K562 (cell line): ENCODE measurements at regions not wholly inside any gene's neighbourhood (a gene's known extent, or its start where the extent isn't known, plus 50 kb on each side); places are given as distances from the start of the nearest gene placed in this dataset.

Experiments
- ATAC-seq: fragments of 200-7000 bp; cut with Tn5 transposase; 3 replicates; pipeline ENCODE4 v1.9.1; 2020; ENCODE audit warnings: moderate library complexity
- BruUV-seq: library from RNA; stranded (reverse); fragments of 400-500 nt; replicated peaks from 2 replicates; lab custom pipeline; 2021; lab: Mats Ljungman, UMichigan
- CTCF ChIA-PET: fragments of 300-600 bp; formaldehyde crosslinking; extraction: SDS; loops from one replicate; lab custom pipeline; 2021; ENCODE audit warnings: low intra/inter-chr PET ratio; lab: Yijun Ruan, JAX
- POLR2A ChIA-PET: fragments of 300-600, 350-650 bp; sonication (Branson Sonifier 250); formaldehyde crosslinking; extraction: SDS; loops from one replicate; lab custom pipeline; 2021; ENCODE audit warnings: antibody characterized with exemption, inconsistent platforms; lab: Yijun Ruan, JAX
- DNase-seq, 4 experiments: peaks; one replicate each; pipeline versions ENCODE4 v3.0.0 to v3.0.0-alpha.2; 2011 to 2018; ENCODE audit warnings: low spot score in 3 of 4, mixed read lengths in 3 of 4; ENCODE audit errors: extremely low read depth in 1 of 4
- FAIRE-seq: peaks from 2 replicates; lab custom pipeline; 2011; peaks lifted over from hg19 to GRCh38; lab: Jason Lieb, UNC
- H2AFZ ChIP-seq: 2 replicates; pipeline ENCODE4 v1.6.0; 2011; ENCODE audit warnings: low read depth, low read length, control low read depth, inconsistent platforms
- H3K27ac ChIP-seq: fragments of 200-600 bp; 3 replicates; pipeline ENCODE4 v1.8.0; 2011; ENCODE audit warnings: low read depth, mild to moderate bottlenecking, control low read depth, inconsistent platforms, low read length, moderate library complexity, mixed read lengths; ENCODE audit errors: extremely low read depth
- H3K27me3 ChIP-seq, 2 experiments: fragments of 300-600 bp in 1 of 2; 2 replicates in 1 of 2; 3 replicates in 1 of 2; pipeline versions ENCODE4 v1.6.0 to v1.8.0; 2011; ENCODE audit warnings: inconsistent platforms in 2 of 2, low read length in 2 of 2, mild to moderate bottlenecking in 1 of 2, mixed read lengths in 1 of 2, moderate library complexity in 1 of 2; ENCODE audit not compliant: control insufficient read depth in 2 of 2, insufficient read depth in 2 of 2
- H3K36me3 ChIP-seq: fragments of 300-600 bp; 3 replicates; pipeline ENCODE4 v1.8.0; 2011; ENCODE audit warnings: mild to moderate bottlenecking, low read length, inconsistent platforms; ENCODE audit not compliant: control insufficient read depth, insufficient read depth
- H3K4me1 ChIP-seq, 2 experiments: fragments of 200-600 bp in 1 of 2; replicated peaks in 1 of 2; 2 replicates in 1 of 2; 3 replicates in 1 of 2; pipeline versions ENCODE4 v1.5.1 to v1.8.0; 2011; ENCODE audit warnings: inconsistent platforms in 2 of 2, low read length in 2 of 2, mild to moderate bottlenecking in 1 of 2, mixed read lengths in 1 of 2, moderate library complexity in 1 of 2; ENCODE audit not compliant: control insufficient read depth in 2 of 2, insufficient read depth in 2 of 2
- H3K4me2 ChIP-seq: 2 replicates; pipeline ENCODE4 v1.6.1; 2011; ENCODE audit warnings: low read length, control low read depth, inconsistent platforms, mixed read lengths; ENCODE audit not compliant: insufficient read depth
- H3K4me3 ChIP-seq: fragments of 200-600 bp; sonication (generic), shearing (Covaris generic); 2 replicates; pipeline ENCODE4 v1.5.1; 2016; ENCODE audit warnings: control low read depth, inconsistent platforms
- H3K79me2 ChIP-seq: fragments of 200-600 bp; 3 replicates; pipeline ENCODE4 v1.8.0; 2011; ENCODE audit warnings: low read length, inconsistent platforms; ENCODE audit not compliant: control insufficient read depth, insufficient read depth
- H3K9ac ChIP-seq, 2 experiments: 2 replicates each; pipeline versions ENCODE4 v1.6.0 to v1.6.1; 2011; ENCODE audit warnings: low read depth in 2 of 2, low read length in 2 of 2, control low read depth in 1 of 2, inconsistent platforms in 1 of 2, mild to moderate bottlenecking in 1 of 2, mixed read lengths in 1 of 2; ENCODE audit not compliant: insufficient read depth in 1 of 2
- H3K9me1 ChIP-seq: one replicate; pipeline ENCODE4 v1.6.0; 2011; ENCODE audit warnings: inconsistent platforms, mild to moderate bottlenecking, low read length, moderate library complexity; ENCODE audit not compliant: control insufficient read depth, insufficient read depth
- H3K9me3 ChIP-seq: replicated peaks from 2 replicates; pipeline ENCODE4 v1.5.1; 2011; ENCODE audit warnings: low read depth, low read length, inconsistent platforms; ENCODE audit not compliant: control insufficient read depth, insufficient read depth
- H4K20me1 ChIP-seq: replicated peaks from 2 replicates; pipeline ENCODE4 v1.6.1; 2011; ENCODE audit warnings: low read length, inconsistent platforms, mixed read lengths; ENCODE audit not compliant: control insufficient read depth, insufficient read depth
- CCNT2 ChIP-seq: IDR thresholded peaks from 2 replicates; pipeline ENCODE4 v1.6.1; 2011; ENCODE audit warnings: borderline replicate concordance, low read depth, mild to moderate bottlenecking, moderate library complexity, mixed read lengths, low read length; ENCODE audit not compliant: insufficient read length; ENCODE audit errors: extremely low read depth
- NR1H2 ChIP-seq: sonication (generic); formaldehyde crosslinking; IDR thresholded peaks from 2 replicates; pipeline ENCODE4 v1.4.0; 2020; ENCODE audit warnings: mild to moderate bottlenecking, missing genetic modification reagents
- PCBP2 ChIP-seq: fragments of 200-400 bp; formaldehyde crosslinking; IDR thresholded peaks from 2 replicates; pipeline ENCODE4 v1.6.1; 2018; ENCODE audit warnings: low read length, low read depth, mild to moderate bottlenecking, moderate library complexity; ENCODE audit not compliant: poor library complexity, severe bottlenecking
- SNIP1 ChIP-seq: fragments of 450-650 bp; IDR thresholded peaks from 2 replicates; pipeline ENCODE4 v1.7.1; 2017; ENCODE audit warnings: low read depth, mild to moderate bottlenecking
- SREBF1 ChIP-seq: fragments of 150-350 bp; IDR thresholded peaks from 2 replicates; pipeline ENCODE4 v1.6.1; 2014; ENCODE audit warnings: antibody characterized with exemption, low read depth, low read length, borderline replicate concordance
- SRF ChIP-seq, 2 experiments: fragments of 250-450, 450-650 bp in 1 of 2; sonication (Bioruptor Pico) in 1 of 2; sonication (generic) in 1 of 2; formaldehyde crosslinking; IDR thresholded peaks; 2 replicates each; pipeline versions ENCODE4 v1.5.0 to v1.5.1; 2020 to 2022; ENCODE audit warnings: mild to moderate bottlenecking in 1 of 2, missing genetic modification reagents in 1 of 2
- SRSF7 ChIP-seq: fragments of 200-400 bp; formaldehyde crosslinking; optimal IDR thresholded peaks from 2 replicates; pipeline ENCODE3; 2017; ENCODE audit warnings: mild to moderate bottlenecking, low read depth, low read length
- TBL1XR1 ChIP-seq, 2 experiments: IDR thresholded peaks; 2 replicates each; pipeline ENCODE4 v1.6.1; 2012; ENCODE audit warnings: improper control_type of control experiment in 2 of 2, low read length in 2 of 2, mild to moderate bottlenecking in 1 of 2
- ZNF551 ChIP-seq: fragments of 250-450 bp; sonication (Bioruptor Pico); IDR thresholded peaks from 2 replicates; pipeline ENCODE4 v1.5.0; 2021; ENCODE audit warnings: mild to moderate bottlenecking, moderate library complexity
- ZNF668 ChIP-seq: fragments of 250-450 bp; sonication (Bioruptor Pico); IDR thresholded peaks from 2 replicates; pipeline ENCODE4 v1.8.0; 2022; ENCODE audit warnings: mild to moderate bottlenecking, inconsistent platforms
- WGBS: fragments of 100-300 bp; shearing (Covaris generic); methylation state at CpG from one replicate; pipeline ENCODE4 v1.1.6; 2016; ENCODE audit warnings: low coverage, mixed read lengths; ENCODE audit not compliant: insufficient coverage; ENCODE audit errors: missing lambda C conversion rate; 5-methylcytosine and 5-hydroxymethylcytosine counted together
- in situ Hi-C: fragments of 300-500 bp; cut with MboI; formaldehyde crosslinking; loops from 4 replicates; pipeline ENCODE4 v1.15.0; 2018; ENCODE audit warnings: inconsistent platforms, mixed read lengths
- intact Hi-C: fragments of 100-400 bp; cut with micrococcal nuclease; formaldehyde crosslinking; loops from 2 replicates; pipeline ENCODE4 v1.14.2; 2022
- TF ChIP-seq, protein P1 (sequence below): fragments of 450-650 bp; IDR thresholded peaks from 2 replicates; pipeline ENCODE4 v1.6.1; 2017; ENCODE audit warnings: mild to moderate bottlenecking, moderate library complexity
- TF ChIP-seq, protein P2 (sequence below), 2 experiments: IDR thresholded peaks in 1 of 2; conservative IDR thresholded peaks in 1 of 2; 2 replicates each; pipeline ENCODE4 v1.6.1; 2016; ENCODE audit warnings: low read depth in 2 of 2, mild to moderate bottlenecking in 1 of 2, missing compliant biosample characterization in 1 of 2, missing genetic modification characterization in 1 of 2, moderate library complexity in 1 of 2
- TF ChIP-seq, protein P3 (sequence below): fragments of 250-450 bp; sonication (Bioruptor Pico); IDR thresholded peaks from 2 replicates; pipeline ENCODE4 v1.5.0; 2020; ENCODE audit warnings: mild to moderate bottlenecking
- TF ChIP-seq, protein P4 (sequence below): fragments of 250-450 bp; sonication (Bioruptor Pico); IDR thresholded peaks from 2 replicates; pipeline ENCODE4 v1.4.0; 2020; ENCODE audit warnings: mild to moderate bottlenecking, moderate library complexity

DNA sequence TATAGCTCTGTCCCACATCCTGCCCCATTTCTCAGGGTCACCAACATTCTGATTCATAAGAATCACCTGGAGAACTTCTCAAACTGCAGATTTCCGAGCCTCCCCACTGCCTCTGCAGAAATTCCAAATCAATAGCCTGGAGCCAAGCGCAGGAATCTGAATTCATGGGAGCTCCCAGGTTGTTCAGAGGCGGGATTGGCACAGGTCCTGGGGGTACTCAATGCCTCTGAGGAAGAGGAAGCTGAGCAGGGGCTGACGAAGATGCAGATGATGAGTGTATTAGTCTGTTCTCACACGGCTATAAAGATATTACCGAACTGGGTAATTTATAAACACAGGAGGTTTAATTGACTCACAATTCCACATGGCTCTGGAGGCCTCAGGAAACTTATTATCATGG, 455.5 kb downstream of the MATN1 start:
- intact Hi-C loops, result no loop called here
- no peaks in the 10 kb centered on the region for H3K79me2 ChIP-seq
- BruUV-seq, result no TSS peak
- H4K20me1 ChIP-seq, result no peaks in the 10 kb centered on the region
- no peaks in the 10 kb centered on the region for H3K4me1 ChIP-seq
- no peak overlapping the region for H2AFZ ChIP-seq
- no peak overlapping the region for H3K4me2 ChIP-seq
- in situ Hi-C loops, result no loop called here
- no peak overlapping the region for H3K9ac ChIP-seq
- WGBS, result 0% methylated on average over 6 of the region's 6 CpGs
- H3K36me3 ChIP-seq, result no peaks in the 10 kb centered on the region
- no peaks in the 10 kb centered on the region for H3K9me3 ChIP-seq
- CTCF ChIA-PET, result no interaction called here
- FAIRE-seq, result no peak
- no peak for ATAC-seq
- DNase-seq, result no peak
- no peak overlapping the region for H3K4me3 ChIP-seq
- no peak overlapping the region for H3K27ac ChIP-seq
- TF ChIP-seq PCBP2, result no peak
- TF ChIP-seq, protein P1, sequence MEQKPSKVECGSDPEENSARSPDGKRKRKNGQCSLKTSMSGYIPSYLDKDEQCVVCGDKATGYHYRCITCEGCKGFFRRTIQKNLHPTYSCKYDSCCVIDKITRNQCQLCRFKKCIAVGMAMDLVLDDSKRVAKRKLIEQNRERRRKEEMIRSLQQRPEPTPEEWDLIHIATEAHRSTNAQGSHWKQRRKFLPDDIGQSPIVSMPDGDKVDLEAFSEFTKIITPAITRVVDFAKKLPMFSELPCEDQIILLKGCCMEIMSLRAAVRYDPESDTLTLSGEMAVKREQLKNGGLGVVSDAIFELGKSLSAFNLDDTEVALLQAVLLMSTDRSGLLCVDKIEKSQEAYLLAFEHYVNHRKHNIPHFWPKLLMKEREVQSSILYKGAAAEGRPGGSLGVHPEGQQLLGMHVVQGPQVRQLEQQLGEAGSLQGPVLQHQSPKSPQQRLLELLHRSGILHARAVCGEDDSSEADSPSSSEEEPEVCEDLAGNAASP, result no peak
- no peak for TF ChIP-seq ZNF551 (CRISPR knock-in tag)
- no peak for TF ChIP-seq CCNT2
- TF ChIP-seq SNIP1, result no peak
- no peak for TF ChIP-seq ZNF668 (CRISPR knock-in tag)
- TF ChIP-seq, protein P2, sequence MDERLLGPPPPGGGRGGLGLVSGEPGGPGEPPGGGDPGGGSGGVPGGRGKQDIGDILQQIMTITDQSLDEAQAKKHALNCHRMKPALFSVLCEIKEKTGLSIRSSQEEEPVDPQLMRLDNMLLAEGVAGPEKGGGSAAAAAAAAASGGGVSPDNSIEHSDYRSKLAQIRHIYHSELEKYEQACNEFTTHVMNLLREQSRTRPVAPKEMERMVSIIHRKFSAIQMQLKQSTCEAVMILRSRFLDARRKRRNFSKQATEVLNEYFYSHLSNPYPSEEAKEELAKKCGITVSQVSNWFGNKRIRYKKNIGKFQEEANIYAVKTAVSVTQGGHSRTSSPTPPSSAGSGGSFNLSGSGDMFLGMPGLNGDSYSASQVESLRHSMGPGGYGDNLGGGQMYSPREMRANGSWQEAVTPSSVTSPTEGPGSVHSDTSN (CRISPR knock-in tag; IDR thresholded peaks at IDR 0.05; ENCODE audit: low read depth), result no peak
- TF ChIP-seq, protein P2 (tag; conservative IDR thresholded peaks at IDR 0.05; ENCODE audit: low read depth), result no peak
- TF ChIP-seq, protein P3, sequence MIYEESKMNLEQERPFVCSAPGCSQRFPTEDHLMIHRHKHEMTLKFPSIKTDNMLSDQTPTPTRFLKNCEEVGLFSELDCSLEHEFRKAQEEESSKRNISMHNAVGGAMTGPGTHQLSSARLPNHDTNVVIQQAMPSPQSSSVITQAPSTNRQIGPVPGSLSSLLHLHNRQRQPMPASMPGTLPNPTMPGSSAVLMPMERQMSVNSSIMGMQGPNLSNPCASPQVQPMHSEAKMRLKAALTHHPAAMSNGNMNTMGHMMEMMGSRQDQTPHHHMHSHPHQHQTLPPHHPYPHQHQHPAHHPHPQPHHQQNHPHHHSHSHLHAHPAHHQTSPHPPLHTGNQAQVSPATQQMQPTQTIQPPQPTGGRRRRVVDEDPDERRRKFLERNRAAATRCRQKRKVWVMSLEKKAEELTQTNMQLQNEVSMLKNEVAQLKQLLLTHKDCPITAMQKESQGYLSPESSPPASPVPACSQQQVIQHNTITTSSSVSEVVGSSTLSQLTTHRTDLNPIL (CRISPR knock-in tag), result no peak
- TF ChIP-seq, protein P4, sequence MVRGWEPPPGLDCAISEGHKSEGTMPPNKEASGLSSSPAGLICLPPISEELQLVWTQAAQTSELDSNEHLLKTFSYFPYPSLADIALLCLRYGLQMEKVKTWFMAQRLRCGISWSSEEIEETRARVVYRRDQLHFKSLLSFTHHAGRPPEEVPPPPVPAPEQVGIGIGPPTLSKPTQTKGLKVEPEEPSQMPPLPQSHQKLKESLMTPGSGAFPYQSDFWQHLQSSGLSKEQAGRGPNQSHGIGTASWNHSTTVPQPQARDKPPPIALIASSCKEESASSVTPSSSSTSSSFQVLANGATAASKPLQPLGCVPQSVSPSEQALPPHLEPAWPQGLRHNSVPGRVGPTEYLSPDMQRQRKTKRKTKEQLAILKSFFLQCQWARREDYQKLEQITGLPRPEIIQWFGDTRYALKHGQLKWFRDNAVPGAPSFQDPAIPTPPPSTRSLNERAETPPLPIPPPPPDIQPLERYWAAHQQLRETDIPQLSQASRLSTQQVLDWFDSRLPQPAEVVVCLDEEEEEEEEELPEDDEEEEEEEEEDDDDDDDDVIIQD, result no peak
- no peak for TF ChIP-seq SREBF1
- TF ChIP-seq SRF (CRISPR knock-in tag; IDR thresholded peaks at IDR 0.05), result no peak
- no peak for TF ChIP-seq SRSF7
- TF ChIP-seq NR1H2 (CRISPR knock-in tag), result no peak
- no peak for TF ChIP-seq TBL1XR1 (IDR thresholded peaks at IDR 0.05; ENCODE audit: low read length in 2 of 2)
- H3K27me3 ChIP-seq, result peaks cover 0 to 19% of the 10 kb centered on the region in 2 experiments; a peak in 2 of 5 replicates
- H3K9me1 ChIP-seq, result peaks cover 2% of the 10 kb centered on the region
- POLR2A ChIA-PET, result no interaction called here
